ENCODE measurements at regions not wholly inside any gene's neighbourhood (a gene's known extent, or its start where the extent isn't known, plus 50 kb on each side); places are given as distances from the start of the nearest gene placed in this dataset.

DNA sequence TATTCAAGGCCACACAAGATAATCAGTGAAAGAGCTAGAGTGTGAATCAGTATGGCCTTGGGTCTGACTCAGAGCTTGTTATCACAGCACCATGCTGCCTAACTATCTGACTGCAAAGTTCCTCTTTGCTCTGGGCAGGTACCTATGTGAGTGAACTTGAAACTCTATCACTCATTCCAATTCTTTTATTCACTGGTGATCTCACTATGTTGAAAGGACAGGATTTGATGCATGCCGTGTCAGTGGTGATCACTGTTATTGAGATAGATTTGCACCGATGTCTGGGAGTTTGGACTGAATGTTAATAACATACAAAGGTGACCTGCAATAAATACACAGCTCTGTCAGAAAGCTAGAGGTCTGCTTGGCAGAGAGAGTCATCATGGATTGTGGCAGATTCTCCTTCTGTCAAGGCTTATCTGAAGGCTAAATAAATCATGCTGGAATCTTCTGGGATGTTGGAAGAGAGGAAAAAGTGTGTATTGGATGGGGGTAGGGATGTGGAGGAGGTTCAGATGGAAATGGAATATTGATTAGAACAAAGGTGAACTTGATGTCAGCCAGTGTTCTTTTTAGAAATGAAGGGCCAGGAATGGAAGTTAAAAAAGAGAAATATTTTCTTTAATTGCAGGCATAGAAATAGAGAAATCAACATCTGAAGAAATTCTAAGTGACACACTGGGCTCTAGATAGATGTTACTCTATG lies 91.8 kb upstream of the TNC start (continued):
- TF ChIP-seq, protein P1, sequence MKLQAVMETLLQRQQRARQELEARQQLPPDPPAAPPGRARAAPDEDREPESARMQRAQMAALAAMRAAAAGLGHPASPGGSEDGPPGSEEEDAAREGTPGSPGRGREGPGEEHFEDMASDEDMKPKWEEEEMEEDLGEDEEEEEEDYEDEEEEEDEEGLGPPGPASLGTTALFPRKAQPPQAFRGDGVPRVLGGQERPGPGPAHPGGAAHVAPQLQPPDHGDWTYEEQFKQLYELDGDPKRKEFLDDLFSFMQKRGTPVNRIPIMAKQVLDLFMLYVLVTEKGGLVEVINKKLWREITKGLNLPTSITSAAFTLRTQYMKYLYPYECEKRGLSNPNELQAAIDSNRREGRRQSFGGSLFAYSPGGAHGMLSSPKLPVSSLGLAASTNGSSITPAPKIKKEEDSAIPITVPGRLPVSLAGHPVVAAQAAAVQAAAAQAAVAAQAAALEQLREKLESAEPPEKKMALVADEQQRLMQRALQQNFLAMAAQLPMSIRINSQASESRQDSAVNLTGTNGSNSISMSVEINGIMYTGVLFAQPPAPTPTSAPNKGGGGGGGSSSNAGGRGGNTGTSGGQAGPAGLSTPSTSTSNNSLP (IDR thresholded peaks at IDR 0.05; ENCODE audit: low read depth, low read length): no peak
- no peak for TF ChIP-seq ZNF101 (CRISPR knock-in tag; IDR thresholded peaks at IDR 0.05; ENCODE audit: borderline replicate concordance, low read depth)
- no peak for TF ChIP-seq NR2F2 (IDR thresholded peaks at IDR 0.05; ENCODE audit: borderline replicate concordance, low read depth)

DNA sequence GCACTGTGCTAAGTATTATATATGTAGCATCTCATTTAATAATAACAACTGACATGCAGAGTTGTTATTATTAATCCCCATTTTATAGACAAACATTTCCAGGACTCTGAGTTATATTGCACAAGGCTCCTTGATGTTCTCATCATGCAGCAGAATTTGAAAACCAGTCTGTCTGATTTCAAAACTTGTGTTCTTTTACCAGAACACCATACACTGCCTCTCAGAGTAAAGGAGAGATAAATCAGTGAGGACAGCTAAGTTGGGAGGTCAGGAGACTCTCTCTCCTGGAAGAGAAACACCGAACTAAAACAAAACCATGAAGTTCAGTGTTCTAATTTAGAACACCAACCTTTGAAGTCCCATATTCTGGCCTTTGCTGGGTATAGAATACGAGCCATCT lies 92.7 kb upstream of the TNC start:
- in situ Hi-C loops (cut with HindIII; ENCODE audit: extremely low pct_ligation_motif_present, low pct_unique_long_range_greater_than_20kb): no loop called here
- TF ChIP-seq MAFK (conservative IDR thresholded peaks at IDR 0.05 in 1 of 2, IDR thresholded peaks at IDR 0.05 in 1 of 2; ENCODE audit: low read length in 2 of 2) (no peak), ZNF672 (CRISPR knock-in tag; IDR thresholded peaks at IDR 0.05) (no peak), REXO4 (CRISPR knock-in tag; IDR thresholded peaks at IDR 0.05; ENCODE audit: borderline replicate concordance) (no peak)
- TF ChIP-seq, protein P2, sequence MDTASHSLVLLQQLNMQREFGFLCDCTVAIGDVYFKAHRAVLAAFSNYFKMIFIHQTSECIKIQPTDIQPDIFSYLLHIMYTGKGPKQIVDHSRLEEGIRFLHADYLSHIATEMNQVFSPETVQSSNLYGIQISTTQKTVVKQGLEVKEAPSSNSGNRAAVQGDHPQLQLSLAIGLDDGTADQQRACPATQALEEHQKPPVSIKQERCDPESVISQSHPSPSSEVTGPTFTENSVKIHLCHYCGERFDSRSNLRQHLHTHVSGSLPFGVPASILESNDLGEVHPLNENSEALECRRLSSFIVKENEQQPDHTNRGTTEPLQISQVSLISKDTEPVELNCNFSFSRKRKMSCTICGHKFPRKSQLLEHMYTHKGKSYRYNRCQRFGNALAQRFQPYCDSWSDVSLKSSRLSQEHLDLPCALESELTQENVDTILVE (CRISPR knock-in tag; IDR thresholded peaks at IDR 0.05): no peak
- ATAC-seq (no peak), FAIRE-seq (no peak), DNase-seq (ENCODE audit: low spot score) (no peak)
- Histone ChIP-seq H3K4me2 (ENCODE audit: low read depth, low read length) (no peak overlapping the region), H2AFZ (ENCODE audit: low read length) (no peak overlapping the region), H3K9me3 (ENCODE audit: low read length) (no peaks in the 10 kb centered on the region), H3K9ac (ENCODE audit: insufficient read depth, low read depth, low read length) (no peak overlapping the region), H3K4me1 (ENCODE audit: insufficient read depth, low read length) (no peaks in the 10 kb centered on the region), H4K20me1 (ENCODE audit: insufficient read depth, low read length) (no peaks in the 10 kb centered on the region), H3K36me3 (replicated peaks in 1 of 2; ENCODE audit: control insufficient read depth in 1 of 2, insufficient read depth in 2 of 2, low read length in 2 of 2) (no peaks in the 10 kb centered on the region), H3K4me3 (replicated peaks in 1 of 3; ENCODE audit: insufficient read depth in 1 of 3, low read depth in 2 of 3, low read length in 3 of 3) (no peak overlapping the region), H3K79me2 (ENCODE audit: insufficient read depth, low read length) (no peaks in the 10 kb centered on the region), H3K27me3 (ENCODE audit: control insufficient read depth in 1 of 2, insufficient read depth in 2 of 2, low read length in 2 of 2) (0 out of 5 replicates have a peak, but pooled peaks cover 0 to 3% of the 10 kb centered on the region in 2 experiments), H3K27ac (ENCODE audit: extremely low read length, insufficient read depth, low read length) (no peak overlapping the region)
- intact Hi-C loops (cut with micrococcal nuclease; ENCODE audit: unreplicated experiment): no loop called here
- 0% methylated on average over 2 of the region's 2 CpGs for WGBS (ENCODE audit: low lambda C conversion rate)
- ChIA-PET CTCF (ENCODE audit: low intra/inter-chr PET ratio, low total read pairs) (no interaction called here), POLR2A (no interaction called here)
- no TSS peak for BruUV-seq (replicated peaks)
